Kidney capillary endothelial cell (primary cell): ENCODE measurements at regions not wholly inside any gene's neighbourhood (a gene's known extent, or its start where the extent isn't known, plus 50 kb on each side); places are given as distances from the start of the nearest gene placed in this dataset.

Experiments
- DNase-seq: peaks from one replicate; pipeline ENCODE4 v3.0.0-alpha.2; 2018; ENCODE audit warnings: low spot score

- DNase-seq: no peak
These were observed 261.1 kb downstream of the ABHD5 start for GRCh38 chr3:43951813-43952212.

GRCh38 chr3:43953380-43953779 is 262.6 kb downstream of the ABHD5 start:
- DNase-seq: no peak

- DNase-seq: peak; percentile 26
These were observed 263.3 kb downstream of the ABHD5 start for GRCh38 chr3:43953814-43954692.

GRCh38 chr3:43956945-43957344 is 266.2 kb downstream of the ABHD5 start:
- DNase-seq: no peak

- DNase-seq: no peak
These were observed 266.8 kb downstream of the ABHD5 start for GRCh38 chr3:43957553-43957952.

- no peak for DNase-seq
These were observed 267.4 kb downstream of the ABHD5 start for GRCh38 chr3:43958005-43958770.

- no peak for DNase-seq
These were observed 268.2 kb downstream of the ABHD5 start for GRCh38 chr3:43958973-43959372.

GRCh38 chr3:43959498-43960447 is 269.0 kb downstream of the ABHD5 start:
- no peak for DNase-seq

- DNase-seq: no peak
These were observed 269.7 kb downstream of the ABHD5 start for GRCh38 chr3:43960448-43960840.

- no peak for DNase-seq
These were observed 271.3 kb downstream of the ABHD5 start for GRCh38 chr3:43962043-43962442.

GRCh38 chr3:43963208-43963607 is 272.5 kb downstream of the ABHD5 start:
- no peak for DNase-seq

GRCh38 chr3:43964640-43965039 is 273.9 kb downstream of the ABHD5 start:
- no peak for DNase-seq

GRCh38 chr3:43965656-43966055 is 274.9 kb downstream of the ABHD5 start:
- DNase-seq: no peak

GRCh38 chr3:43966126-43966525 is 275.4 kb downstream of the ABHD5 start:
- no peak for DNase-seq

- DNase-seq: no peak
These were observed 275.2 kb upstream of the TOPAZ1 start for GRCh38 chr3:43966530-43966929.

GRCh38 chr3:43968465-43968864 is 273.2 kb upstream of the TOPAZ1 start:
- no peak for DNase-seq

GRCh38 chr3:43969944-43970343 is 271.7 kb upstream of the TOPAZ1 start:
- no peak for DNase-seq

GRCh38 chr3:43970351-43970750 is 271.3 kb upstream of the TOPAZ1 start:
- no peak for DNase-seq

GRCh38 chr3:43970920-43971319 is 270.8 kb upstream of the TOPAZ1 start:
- no peak for DNase-seq

GRCh38 chr3:43971486-43971885 is 270.2 kb upstream of the TOPAZ1 start:
- DNase-seq: no peak

GRCh38 chr3:43978708-43979107 is 263.0 kb upstream of the TOPAZ1 start:
- DNase-seq: no peak

GRCh38 chr3:43979645-43980044 is 262.0 kb upstream of the TOPAZ1 start:
- no peak for DNase-seq
